Fibroblast of upper back skin (primary cell): ENCODE measurements at regions not wholly inside any gene's neighbourhood (a gene's known extent, or its start where the extent isn't known, plus 50 kb on each side); places are given as distances from the start of the nearest gene placed in this dataset.
"Not testable (repeated sequence)": the region's sequence is repeated elsewhere in the genome, so short reads cannot be mapped to it uniquely, and the experiment has no call there.

Experiments used
- DNase-seq: peaks from one replicate; pipeline ENCODE4 v3.0.0-alpha.2; 2013

GRCh38 chr1:184882957-184883815, 91.1 kb downstream of the NIBAN1 start:
- DNase-seq: no peak

- no peak for DNase-seq
Measured at GRCh38 chr1:184881941-184882913, 92.1 kb downstream of the NIBAN1 start.

- DNase-seq: no peak
Measured at GRCh38 chr1:184879876-184880557, 94.3 kb downstream of the NIBAN1 start.

GRCh38 chr1:184878602-184879001, 95.7 kb downstream of the NIBAN1 start:
- DNase-seq: no peak

- DNase-seq: no peak
Measured at GRCh38 chr1:184878002-184878401, 96.3 kb downstream of the NIBAN1 start.

GRCh38 chr1:184876015-184876414, 98.3 kb downstream of the NIBAN1 start:
- not testable (repeated sequence) for DNase-seq

- DNase-seq: no peak
Measured at GRCh38 chr1:184875218-184875617, 99.1 kb downstream of the NIBAN1 start.

- DNase-seq: no peak
Measured at GRCh38 chr1:184870319-184870718, 104.0 kb downstream of the NIBAN1 start.

GRCh38 chr1:184867866-184868689, 106.2 kb downstream of the NIBAN1 start:
- no peak for DNase-seq

GRCh38 chr1:184866991-184867788, 107.1 kb downstream of the NIBAN1 start:
- DNase-seq: peak; percentile 98

- DNase-seq: no peak
Measured at GRCh38 chr1:184866586-184866985, 107.7 kb downstream of the NIBAN1 start.

GRCh38 chr1:184865831-184866230, 108.5 kb downstream of the NIBAN1 start:
- peak; percentile 40 for DNase-seq

- no peak for DNase-seq
Measured at GRCh38 chr1:184861755-184862336, 107.2 kb upstream of the EDEM3 start.

- peak; percentile 14 for DNase-seq
Measured at GRCh38 chr1:184860985-184861754, 106.5 kb upstream of the EDEM3 start.

GRCh38 chr1:184860535-184860934, 105.9 kb upstream of the EDEM3 start:
- DNase-seq: no peak

GRCh38 chr1:184859381-184860105, 104.9 kb upstream of the EDEM3 start:
- DNase-seq: no peak

GRCh38 chr1:184858288-184858687, 103.6 kb upstream of the EDEM3 start:
- no peak for DNase-seq

- DNase-seq: peak; percentile 62
Measured at GRCh38 chr1:184854496-184855140, 100.0 kb upstream of the EDEM3 start.

GRCh38 chr1:184854036-184854435, 99.4 kb upstream of the EDEM3 start:
- no peak for DNase-seq
